HCT116 (cell line): ENCODE measurements at regions not wholly inside any gene's neighbourhood (a gene's known extent, or its start where the extent isn't known, plus 50 kb on each side); places are given as distances from the start of the nearest gene placed in this dataset.

Source experiments
- ATAC-seq: fragments of 200-7000 bp; cut with Tn5 transposase; 2 replicates; pipeline ENCODE4 v1.9.1; 2020; ENCODE audit warnings: mild to moderate bottlenecking, moderate library complexity
- BruUV-seq: library from RNA; stranded (reverse); fragments of 400-500 nt; replicated peaks from 2 replicates; lab custom pipeline; 2021; lab: Mats Ljungman, UMichigan
- CTCF ChIA-PET: fragments of 300-600 bp; sonication (Branson Sonifier 250); formaldehyde crosslinking; loops from one replicate; lab custom pipeline; 2021; ENCODE audit warnings: antibody characterized with exemption; lab: Charles Lee
- POLR2A ChIA-PET: fragments of 300-600, 350-600 bp; sonication (Branson Sonifier 250); formaldehyde crosslinking; loops from one replicate; lab custom pipeline; 2021; ENCODE audit warnings: antibody characterized with exemption; lab: Charles Lee
- RAD21 ChIA-PET, 2 experiments: fragments of 300-600 bp; sonication (Branson Sonifier 250); formaldehyde crosslinking; loops; one replicate each; lab custom pipeline; 2023; ENCODE audit warnings: low total read pairs in 2 of 2; ENCODE audit not compliant: uncharacterized antibody in 2 of 2, unreplicated experiment in 2 of 2, low non-redundant PET in 1 of 2; lab: Charles Lee
- DNase-seq: peaks from one replicate; pipeline ENCODE4 v3.0.0-alpha.2; 2010; ENCODE audit warnings: low read depth, low spot score
- H2AFZ ChIP-seq: fragments of 200-600 bp; shearing (Covaris generic), sonication (generic); 2 replicates; pipeline ENCODE4 v1.6.1; 2017; ENCODE audit warnings: low read depth, mixed run types, mixed read lengths, antibody characterized with exemption, low read length; ENCODE audit not compliant: poor library complexity, severe bottlenecking
- H3K27ac ChIP-seq: 2 replicates; pipeline ENCODE4 v1.5.1; 2012; ENCODE audit warnings: low read depth, low read length
- H3K27me3 ChIP-seq: fragments of 200-600 bp; sonication (generic); 2 replicates; pipeline ENCODE4 v1.6.1; 2016; ENCODE audit warnings: mixed run types, low read length, mixed read lengths; ENCODE audit not compliant: insufficient read depth
- H3K36me3 ChIP-seq, 2 experiments: fragments of 200-500 bp in 1 of 2; fragments of 200-600 bp in 1 of 2; sonication (Bioruptor generic) in 1 of 2; sonication (generic) in 1 of 2; 2 replicates each; pipeline versions ENCODE4 v1.5.1 to v1.6.1; 2014 to 2016; ENCODE audit warnings: low read length in 2 of 2, inconsistent platforms in 1 of 2, mixed read lengths in 1 of 2, mixed run types in 1 of 2; ENCODE audit not compliant: insufficient read depth in 2 of 2, control insufficient read depth in 1 of 2
- H3K4me1 ChIP-seq, 2 experiments: fragments of 200-600 bp in 1 of 2; sonication (generic) in 1 of 2; 2 replicates each; pipeline versions ENCODE4 v1.5.1 to v1.6.1; 2012 to 2017; ENCODE audit warnings: low read length in 2 of 2, inconsistent platforms in 1 of 2, mild to moderate bottlenecking in 1 of 2, mixed read lengths in 1 of 2, mixed run types in 1 of 2, moderate library complexity in 1 of 2; ENCODE audit not compliant: insufficient read depth in 2 of 2, control insufficient read depth in 1 of 2
- H3K4me2 ChIP-seq: fragments of 200-600 bp; sonication (generic); 2 replicates; pipeline ENCODE4 v1.6.1; 2017; ENCODE audit warnings: mixed run types, low read length, mixed read lengths
- H3K4me3 ChIP-seq, 2 experiments: fragments of 200-600 bp in 1 of 2; sonication (generic) in 1 of 2; replicated peaks in 1 of 2; 2 replicates each; pipeline ENCODE4 v1.5.1; 2011 to 2016; ENCODE audit warnings: low read length in 2 of 2, control low read depth in 1 of 2, low read depth in 1 of 2, mild to moderate bottlenecking in 1 of 2, mixed read lengths in 1 of 2, mixed run types in 1 of 2
- H3K79me2 ChIP-seq: fragments of 200-600 bp; sonication (generic); 2 replicates; pipeline ENCODE4 v1.6.1; 2017; ENCODE audit warnings: mild to moderate bottlenecking, mixed run types, low read length, moderate library complexity, mixed read lengths; ENCODE audit not compliant: insufficient read depth
- H3K9ac ChIP-seq: fragments of 200-600 bp; sonication (generic); 2 replicates; pipeline ENCODE4 v1.6.1; 2016; ENCODE audit warnings: low read length, mixed read lengths
- H3K9me2 ChIP-seq: fragments of 200-600 bp; sonication (generic), shearing (Covaris generic); 2 replicates; pipeline ENCODE4 v1.6.1; 2017; ENCODE audit warnings: mixed run types, mild to moderate bottlenecking, moderate library complexity; ENCODE audit not compliant: insufficient read depth
- H3K9me3 ChIP-seq, 2 experiments: fragments of 200-500 bp in 1 of 2; fragments of 200-600 bp in 1 of 2; sonication (Bioruptor generic) in 1 of 2; sonication (generic) in 1 of 2; 2 replicates each; pipeline ENCODE4 v1.6.1; 2014 to 2017; ENCODE audit warnings: low read length in 2 of 2, mixed read lengths in 2 of 2, inconsistent platforms in 1 of 2, low read depth in 1 of 2, mild to moderate bottlenecking in 1 of 2, mixed run types in 1 of 2, moderate library complexity in 1 of 2; ENCODE audit not compliant: control insufficient read depth in 1 of 2, insufficient read depth in 1 of 2
- H4K20me1 ChIP-seq: fragments of 200-600 bp; sonication (generic), shearing (Covaris generic); 2 replicates; pipeline ENCODE4 v1.6.1; 2017; ENCODE audit warnings: mixed run types, mild to moderate bottlenecking, moderate library complexity; ENCODE audit not compliant: insufficient read depth
- CEBPB ChIP-seq: IDR thresholded peaks from 2 replicates; pipeline ENCODE4 v1.6.1; 2012; ENCODE audit warnings: low read depth
- CTCF ChIP-seq, 3 experiments: fragments of 200-600 bp in 1 of 3; sonication (generic) in 1 of 3; IDR thresholded peaks in 2 of 3; conservative IDR thresholded peaks in 1 of 3; 2 replicates each; pipeline ENCODE4 v1.5.1; 2012 to 2017; ENCODE audit warnings: low read depth in 2 of 3, low read length in 2 of 3, antibody characterized with exemption in 1 of 3, borderline replicate concordance in 1 of 3, control low read depth in 1 of 3, mild to moderate bottlenecking in 1 of 3, mixed read lengths in 1 of 3, mixed run types in 1 of 3, moderate library complexity in 1 of 3; ENCODE audit not compliant: insufficient read depth in 1 of 3
- EZH2 ChIP-seq: fragments of 200-600 bp; sonication (generic); IDR thresholded peaks from 2 replicates; pipeline ENCODE4 v1.6.1; 2017; ENCODE audit warnings: antibody characterized with exemption, mixed run types
- FOSL1 ChIP-seq: IDR thresholded peaks from 2 replicates; pipeline ENCODE4 v1.6.1; 2012; ENCODE audit warnings: low read depth
- POLR2AphosphoS5 ChIP-seq: IDR thresholded peaks from 2 replicates; pipeline ENCODE4 v1.6.1; 2011; ENCODE audit warnings: mild to moderate bottlenecking, low read depth, low read length, moderate library complexity
- SP1 ChIP-seq: IDR thresholded peaks from 2 replicates; pipeline ENCODE4 v1.6.1; 2012; ENCODE audit warnings: low read depth
- TCF7L2 ChIP-seq: IDR thresholded peaks from 2 replicates; pipeline ENCODE4 v1.7.0; 2011; ENCODE audit warnings: borderline replicate concordance, inconsistent platforms; ENCODE audit not compliant: insufficient read depth, insufficient read length; ENCODE audit errors: extremely low read depth
- intact Hi-C: fragments of 100-400 bp; cut with micrococcal nuclease; formaldehyde crosslinking; loops from 2 replicates; pipeline ENCODE4 v1.10.0; 2022
- TF ChIP-seq, protein P1 (sequence below): IDR thresholded peaks from 2 replicates; pipeline ENCODE4 v1.6.1; 2012

DNA sequence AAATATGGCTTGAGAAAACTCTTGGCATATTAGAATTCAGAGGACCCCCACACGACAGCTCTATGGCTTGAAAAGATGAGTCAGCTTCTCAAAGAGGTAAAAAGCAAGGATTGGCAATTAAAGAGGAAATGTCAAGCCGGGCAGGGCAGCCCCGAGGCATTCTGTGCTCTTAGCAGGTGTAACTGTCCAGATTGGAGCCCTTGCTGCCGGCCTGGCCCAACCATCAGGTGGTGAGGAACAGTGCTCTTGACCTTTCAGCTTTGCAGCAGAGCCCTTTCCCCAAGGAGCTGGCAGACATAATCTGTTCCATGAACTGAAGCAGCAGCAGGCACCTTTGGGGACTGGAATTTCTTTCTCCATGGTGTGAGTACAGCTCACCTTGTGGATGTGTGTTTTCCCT lies 287.8 kb downstream of the UTP18 start:
- CTCF ChIA-PET = interaction anchor here (1.6 kb wide), 1 partner anchor 86 kb away, joined by 4 read pairs; no protein-coding TSS in a partner anchor

More for the DNA sequence above, 287.8 kb downstream of the UTP18 start:
- ChIA-PET POLR2A (no interaction called here), RAD21 (no interaction called here)
- no peak for DNase-seq
- Histone ChIP-seq H3K79me2 (no peaks in the 10 kb centered on the region), H3K4me3 (no peak overlapping the region), H3K4me2 (no peak overlapping the region), H3K36me3 (no peaks in the 10 kb centered on the region), H3K27me3 (peaks cover 36% of the 10 kb centered on the region), H3K9ac (no peak overlapping the region), H3K27ac (no peak overlapping the region), H3K4me1 (no peaks in the 10 kb centered on the region), H3K9me2 (no peaks in the 10 kb centered on the region), H4K20me1 (no peaks in the 10 kb centered on the region), H2AFZ (no peak overlapping the region), H3K9me3 (no peaks in the 10 kb centered on the region)
- no TSS peak for BruUV-seq
- no peak for ATAC-seq
- intact Hi-C loops = no loop called here
- TF ChIP-seq FOSL1 (no peak), TCF7L2 (no peak), SP1 (no peak), CTCF (IDR thresholded peaks at IDR 0.05 in 2 of 3, conservative IDR thresholded peaks at IDR 0.05 in 1 of 3; ENCODE audit: borderline replicate concordance in 1 of 3, insufficient read depth in 1 of 3, low read depth in 2 of 3, low read length in 2 of 3) (no peak), CEBPB (no peak), POLR2AphosphoS5 (no peak), EZH2 (no peak)
- TF ChIP-seq, protein P1, sequence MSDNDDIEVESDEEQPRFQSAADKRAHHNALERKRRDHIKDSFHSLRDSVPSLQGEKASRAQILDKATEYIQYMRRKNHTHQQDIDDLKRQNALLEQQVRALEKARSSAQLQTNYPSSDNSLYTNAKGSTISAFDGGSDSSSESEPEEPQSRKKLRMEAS = no peak
